Activated gamma-delta T cell treated with anti-CD3 and anti-CD28 coated beads, Interleukin-2, amount 50 U/mL, for 16 hours (primary cell): ENCODE measurements at regions not wholly inside any gene's neighbourhood (a gene's known extent, or its start where the extent isn't known, plus 50 kb on each side); places are given as distances from the start of the nearest gene placed in this dataset.

Source experiments
- DNase-seq: peaks from one replicate; pipeline ENCODE4 v3.0.0-alpha.2; 2020; ENCODE audit warnings: low read depth

- DNase-seq = no peak
These were observed 866.8 kb downstream of the TBC1D22A start for GRCh38 chr22:47629273-47629711.

- no peak for DNase-seq
These were observed 866.2 kb downstream of the TBC1D22A start for GRCh38 chr22:47628477-47629272.

DNA sequence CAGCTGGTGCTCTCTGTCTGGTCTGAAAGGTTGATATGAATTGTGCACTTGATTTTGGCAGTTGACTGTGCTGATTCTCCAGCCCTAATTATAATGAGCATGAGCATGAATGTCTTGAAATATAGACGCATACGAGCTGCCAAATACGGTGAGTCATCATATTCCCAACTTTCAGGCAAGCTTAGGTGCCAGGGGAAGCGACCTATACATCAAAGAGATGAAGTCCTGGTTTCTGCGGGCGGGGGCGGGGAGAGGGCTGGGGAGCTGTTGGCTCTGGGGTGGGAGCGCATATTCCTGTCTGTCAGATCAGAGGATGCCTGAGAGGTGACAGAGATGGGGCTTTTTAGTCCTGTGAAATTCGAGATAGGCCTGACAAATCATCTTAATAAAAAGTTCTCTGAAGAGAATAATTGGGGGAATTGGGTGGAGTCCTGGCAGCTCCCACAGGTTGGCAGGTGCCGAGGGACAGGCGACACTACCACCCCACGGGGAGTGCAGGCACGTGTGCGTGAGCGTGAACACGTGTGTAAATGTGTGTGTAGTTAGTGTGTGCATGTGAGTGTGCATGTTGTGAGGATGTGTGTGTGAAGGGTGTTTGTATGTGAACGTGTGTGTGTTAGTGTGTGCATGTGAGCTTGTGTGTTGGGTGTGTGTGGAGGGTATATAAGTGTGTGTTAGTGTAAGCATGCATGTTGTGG, 865.3 kb downstream of the TBC1D22A start:
- no peak for DNase-seq

DNA sequence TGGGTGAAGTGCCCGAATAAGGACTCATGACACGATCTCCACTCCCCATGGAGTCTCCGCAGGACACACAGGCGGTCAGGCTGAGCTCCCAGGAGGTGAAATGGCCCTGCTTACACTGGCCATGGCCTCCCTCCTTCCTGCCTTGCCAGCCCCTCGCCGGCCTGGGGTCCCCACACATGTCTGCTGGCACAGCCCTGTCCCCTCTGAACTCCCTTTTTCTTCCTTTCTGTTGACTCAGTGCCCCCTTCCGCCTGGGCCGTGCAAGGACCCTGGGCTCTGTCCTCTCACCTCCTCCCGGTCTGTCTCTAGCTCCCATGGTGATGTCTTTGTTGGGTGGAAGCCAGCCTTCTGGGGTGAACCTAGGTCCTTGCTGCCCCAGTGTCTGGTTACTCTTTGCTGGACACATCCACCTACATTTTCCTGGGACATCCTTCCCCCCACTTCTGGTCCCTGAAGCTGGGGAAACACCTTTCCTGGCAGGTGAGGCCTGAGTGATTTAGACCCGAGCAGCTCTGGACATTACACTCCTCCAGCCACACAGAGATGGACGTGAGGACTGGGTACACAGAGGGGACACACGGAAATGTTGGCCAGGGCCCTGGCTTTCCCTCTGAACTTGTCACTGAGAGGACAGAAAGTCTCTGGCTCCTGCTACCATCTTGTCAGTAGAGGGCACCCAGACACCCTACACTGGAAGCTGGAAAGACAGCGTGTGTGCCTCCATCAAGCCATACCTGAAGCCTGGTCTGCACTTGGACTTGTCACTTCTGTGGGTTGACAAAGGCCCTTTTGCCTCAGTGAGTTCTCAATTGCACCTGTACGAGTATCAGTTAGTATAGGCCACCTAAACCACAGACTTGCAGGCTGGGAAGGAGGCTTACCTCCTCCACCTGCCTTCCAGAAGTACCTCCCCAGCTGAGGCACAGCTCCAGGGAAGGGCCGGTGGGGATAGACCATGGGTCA, 864.3 kb downstream of the TBC1D22A start:
- DNase-seq = no peak

DNA sequence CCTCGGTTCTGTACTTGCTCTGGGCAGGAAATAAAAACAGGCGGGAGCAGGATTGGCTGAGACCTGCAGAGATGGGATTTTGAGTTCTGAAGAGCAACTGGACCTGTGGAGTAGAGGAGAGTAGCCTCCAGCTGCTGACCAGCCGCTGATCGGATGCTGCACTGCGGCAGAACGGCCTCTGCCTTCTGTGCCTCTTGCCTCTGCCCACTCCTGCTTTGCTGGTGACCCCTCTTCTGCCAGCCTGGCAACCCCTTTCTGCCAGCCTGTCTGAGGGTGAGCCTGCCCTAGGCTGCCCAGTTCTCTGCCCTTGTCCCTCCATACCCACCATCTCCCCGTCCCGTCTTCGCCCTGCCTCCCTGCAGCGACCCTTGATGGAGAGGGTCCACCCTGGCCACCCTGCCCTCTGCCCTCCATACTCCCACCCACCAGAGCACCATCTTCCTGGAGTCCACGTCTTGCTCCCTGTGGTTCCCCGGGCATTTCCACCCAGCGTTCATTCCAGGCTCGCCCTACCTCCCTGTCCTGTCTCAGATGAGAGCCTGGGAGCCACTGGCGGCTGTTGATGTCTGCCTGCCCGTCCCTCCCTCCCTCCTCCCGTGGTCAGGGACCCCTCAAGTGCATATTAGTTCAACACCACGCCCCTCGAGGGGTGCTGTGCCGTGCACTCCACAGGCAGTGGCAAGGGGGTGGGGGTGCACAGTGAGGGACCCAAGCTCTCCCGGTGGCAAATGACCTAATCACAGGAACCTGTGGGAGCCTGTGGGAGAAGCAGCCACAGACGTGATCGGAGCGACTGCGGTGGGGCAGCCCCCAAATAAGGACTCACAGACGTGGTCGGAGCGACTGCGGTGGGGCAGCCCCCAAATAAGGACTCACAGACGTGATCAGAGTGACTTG, 863.3 kb downstream of the TBC1D22A start:
- DNase-seq = no peak

- no peak for DNase-seq
These were observed 862.5 kb downstream of the TBC1D22A start for GRCh38 chr22:47625013-47625385.

GRCh38 chr22:47624252-47625012, 862.0 kb downstream of the TBC1D22A start:
- DNase-seq = no peak

DNA sequence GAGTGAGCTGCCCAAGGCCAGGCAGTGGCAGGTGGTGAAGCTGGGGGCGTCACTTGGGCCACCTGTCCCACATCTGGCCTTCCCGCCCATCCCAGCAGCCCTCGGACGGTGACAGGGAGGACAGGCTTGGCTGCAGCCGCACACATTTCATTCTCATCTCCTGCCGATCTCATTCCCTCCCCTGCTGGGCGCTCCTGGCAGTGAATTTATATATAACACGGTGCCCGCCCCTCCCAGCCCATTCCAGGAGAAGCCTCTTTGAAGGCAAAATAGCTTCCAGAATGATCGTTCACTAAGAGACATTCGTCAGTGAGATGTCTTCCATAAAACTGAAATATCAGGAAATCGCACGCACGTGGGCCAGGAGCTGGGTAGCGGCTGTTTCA, 861.3 kb downstream of the TBC1D22A start:
- DNase-seq = no peak

GRCh38 chr22:47623066-47623762, 860.8 kb downstream of the TBC1D22A start:
- DNase-seq = no peak

DNA sequence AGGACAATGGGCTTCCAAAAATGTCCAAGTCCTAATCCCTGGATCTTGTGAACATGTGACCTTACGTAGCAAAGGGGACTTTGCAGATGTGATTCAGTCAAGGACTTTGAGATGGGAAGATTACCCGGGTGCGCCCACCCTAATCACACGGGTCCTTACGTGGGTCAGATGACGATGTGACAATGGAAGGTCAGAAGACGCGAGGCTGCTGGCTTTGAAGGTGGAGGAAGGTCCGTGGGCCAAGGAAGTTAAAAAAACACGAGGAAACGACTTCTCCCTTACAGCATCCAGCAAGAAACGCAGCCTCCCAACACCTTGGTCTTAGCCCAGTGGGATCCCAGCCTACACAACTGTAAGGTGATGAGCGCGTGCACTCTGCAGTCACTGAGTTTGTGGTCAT, 860.1 kb downstream of the TBC1D22A start:
- no peak for DNase-seq

DNA sequence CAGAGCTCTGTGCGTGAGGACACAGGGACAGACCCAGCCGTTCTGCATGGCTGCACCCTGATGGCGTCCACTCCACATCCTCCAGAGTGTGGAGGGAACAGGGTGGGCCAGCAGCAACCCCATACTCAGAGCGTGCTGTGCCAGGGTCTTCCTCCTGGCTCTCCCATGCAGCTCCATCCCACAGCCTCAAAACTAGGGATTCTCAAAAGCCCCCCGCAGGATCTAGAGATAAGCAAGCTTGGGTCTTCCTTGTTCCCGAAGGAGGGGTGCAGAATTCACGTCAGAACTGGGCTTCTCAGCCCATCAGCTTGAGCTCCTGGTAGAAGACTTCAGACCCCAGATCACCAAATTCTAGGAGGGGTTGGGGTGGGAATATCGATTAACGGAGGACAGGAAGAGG, 858.8 kb downstream of the TBC1D22A start:
- no peak for DNase-seq

GRCh38 chr22:47620391-47620790, 857.9 kb downstream of the TBC1D22A start:
- DNase-seq = no peak

- DNase-seq = no peak
These were observed 857.2 kb downstream of the TBC1D22A start for GRCh38 chr22:47619631-47620030.

DNA sequence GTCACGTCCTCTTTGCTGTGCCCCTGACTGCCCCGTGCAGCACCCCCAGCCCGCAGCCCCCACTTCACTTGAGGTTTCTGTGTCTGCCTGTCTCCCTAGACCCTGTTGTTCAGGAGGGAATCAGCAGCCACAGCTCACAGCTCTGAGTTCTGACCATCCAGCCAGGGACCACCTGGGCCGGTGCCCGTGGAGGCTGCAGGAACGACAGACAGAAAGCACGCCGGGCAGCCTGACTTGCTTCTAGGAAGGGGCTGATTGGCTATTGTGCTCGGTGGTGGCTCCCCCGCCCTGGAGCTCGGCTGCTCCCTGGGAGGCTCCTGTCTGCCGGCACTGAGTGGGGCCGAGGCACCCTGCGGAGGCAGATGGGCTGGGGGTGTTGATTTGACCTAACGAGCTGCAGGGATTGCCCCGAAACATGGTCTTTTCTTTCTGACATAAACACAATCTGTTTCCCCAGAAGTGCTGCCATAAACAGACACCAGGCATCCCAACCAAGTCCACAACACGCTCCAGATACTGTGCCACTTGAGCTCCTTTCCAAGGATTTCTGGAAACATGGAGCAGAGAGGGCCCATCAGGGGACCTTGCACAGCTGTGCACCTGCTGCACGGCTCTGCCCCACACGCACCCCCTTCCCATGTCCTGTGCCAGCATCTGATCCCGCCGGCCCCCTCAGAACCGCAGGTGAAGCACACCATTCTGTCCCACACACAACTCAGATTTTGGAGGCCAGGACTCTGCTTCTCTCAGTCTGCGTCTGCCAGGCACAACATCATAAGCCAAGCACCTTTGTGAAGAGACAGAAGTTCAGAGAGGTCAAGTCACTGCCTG, 855.9 kb downstream of the TBC1D22A start:
- no peak for DNase-seq

GRCh38 chr22:47617186-47617585, 854.7 kb downstream of the TBC1D22A start:
- DNase-seq = no peak

GRCh38 chr22:47616396-47617020, 854.1 kb downstream of the TBC1D22A start:
- no peak for DNase-seq

DNA sequence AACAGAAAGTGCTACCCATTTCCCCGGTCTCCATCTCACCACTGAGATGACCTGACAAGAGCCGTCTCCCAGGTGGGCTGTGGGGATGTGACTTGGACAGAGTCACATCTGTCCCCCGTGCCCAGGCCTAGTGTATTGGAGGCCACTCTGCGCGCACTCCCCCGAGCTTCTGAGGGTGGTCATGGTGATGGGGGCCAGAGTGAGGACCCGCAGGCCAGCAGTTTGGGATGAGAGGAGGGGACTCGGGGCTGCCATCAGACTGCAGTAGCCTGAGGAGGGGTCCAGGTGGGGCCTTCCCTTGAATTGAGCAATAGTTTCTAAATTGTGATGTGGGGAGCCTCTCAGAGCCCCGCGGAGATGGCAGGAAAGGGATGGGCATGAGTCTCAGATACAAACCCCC, 852.6 kb downstream of the TBC1D22A start:
- no peak for DNase-seq

GRCh38 chr22:47613606-47614350, 851.3 kb downstream of the TBC1D22A start:
- no peak for DNase-seq
